Liver (tissue), 3 donors: ENCODE measurements at regions not wholly inside any gene's neighbourhood (a gene's known extent, or its start where the extent isn't known, plus 50 kb on each side); places are given as distances from the start of the nearest gene placed in this dataset.

Experiments used
- FOXA1 ChIP-seq: IDR thresholded peaks from 2 replicates; pipeline ENCODE4 v1.6.1; 2016; ENCODE audit warnings: antibody characterized with exemption
- GABPA ChIP-seq, 2 donors: IDR thresholded peaks in 1 of 2; conservative IDR thresholded peaks in 1 of 2; 2 replicates each; pipeline ENCODE4 v1.6.1; 2016; ENCODE audit warnings: antibody characterized with exemption in 2 of 2, mild to moderate bottlenecking in 1 of 2, moderate library complexity in 1 of 2
- HNF4G ChIP-seq: IDR thresholded peaks from 2 replicates; pipeline ENCODE4 v1.6.1; 2016; ENCODE audit warnings: antibody characterized with exemption
- JUND ChIP-seq, 2 donors: IDR thresholded peaks; 2 replicates each; pipeline ENCODE4 v1.6.1; 2016; ENCODE audit warnings: antibody characterized with exemption in 2 of 2
- NR2F2 ChIP-seq: IDR thresholded peaks from 2 replicates; pipeline ENCODE4 v1.6.1; 2016; ENCODE audit warnings: antibody characterized with exemption
- RAD21 ChIP-seq, 2 donors: IDR thresholded peaks; 2 replicates each; pipeline ENCODE4 v1.6.1; 2016; ENCODE audit warnings: antibody characterized with exemption in 2 of 2, mild to moderate bottlenecking in 2 of 2
- SP1 ChIP-seq: IDR thresholded peaks from 2 replicates; pipeline ENCODE4 v1.6.1; 2018; ENCODE audit warnings: antibody characterized with exemption, mild to moderate bottlenecking
- TAF1 ChIP-seq: conservative IDR thresholded peaks from 2 replicates; pipeline ENCODE4 v1.6.1; 2016; ENCODE audit warnings: antibody characterized with exemption, mild to moderate bottlenecking
- YY1 ChIP-seq: IDR thresholded peaks from 2 replicates; pipeline ENCODE4 v1.6.1; 2016; ENCODE audit warnings: antibody characterized with exemption, mild to moderate bottlenecking
- TF ChIP-seq, protein P1 (sequence below): fragments of 150-350 bp; IDR thresholded peaks from 2 replicates; pipeline ENCODE4 v1.5.1; 2017; ENCODE audit warnings: improper control_type of control experiment, low read depth, low read length; ENCODE audit not compliant: missing input control
- TF ChIP-seq, protein P2 (sequence below): IDR thresholded peaks from 2 replicates; pipeline ENCODE4 v1.6.1; 2016; ENCODE audit warnings: antibody characterized with exemption, mild to moderate bottlenecking
- TF ChIP-seq, protein P3 (sequence below): IDR thresholded peaks from 2 replicates; pipeline ENCODE4 v1.6.1; 2016; ENCODE audit warnings: antibody characterized with exemption
- TF ChIP-seq, protein P4 (sequence below): IDR thresholded peaks from 2 replicates; pipeline ENCODE4 v1.6.1; 2016; ENCODE audit warnings: antibody characterized with exemption
- donor health status: healthy.
- donor health status: healthy.

DNA sequence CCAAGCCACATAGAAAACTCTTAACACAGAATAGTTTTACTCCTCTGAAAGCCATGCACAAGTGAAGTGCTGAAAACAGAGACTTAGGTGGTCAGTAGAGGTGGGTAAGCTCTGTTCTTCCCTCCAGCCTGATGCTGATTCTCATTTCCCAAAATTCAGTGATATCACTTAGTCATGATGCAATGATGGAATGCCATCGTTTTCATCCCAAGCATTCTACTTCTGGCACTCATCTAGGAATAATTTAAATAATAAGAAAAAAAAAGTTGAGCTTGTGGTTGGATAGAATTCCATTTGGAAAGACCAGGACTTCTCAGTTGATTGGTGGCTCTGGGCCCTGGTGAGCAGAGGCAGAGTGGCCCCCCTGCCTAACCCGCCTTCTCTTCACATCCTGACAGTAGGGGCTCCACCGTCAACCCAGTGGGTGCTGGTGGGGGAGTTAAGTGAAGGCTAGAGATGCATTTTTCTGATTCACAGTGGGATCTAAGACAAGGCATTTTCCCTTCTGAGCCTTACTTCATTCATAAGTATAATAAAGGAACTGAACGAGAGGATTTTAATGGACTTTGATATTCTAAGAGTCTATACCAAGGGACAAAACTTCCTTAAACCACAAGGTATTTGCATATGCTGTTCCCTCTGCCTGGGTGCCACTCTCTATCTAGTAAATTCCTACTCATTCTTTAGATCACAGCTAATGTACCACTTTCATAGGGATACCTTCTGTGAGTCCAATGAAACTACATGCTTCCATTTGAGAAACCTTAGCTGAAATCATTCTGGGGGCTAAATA lies 310.3 kb upstream of the DYNLRB2 start:
- TF ChIP-seq, protein P1, sequence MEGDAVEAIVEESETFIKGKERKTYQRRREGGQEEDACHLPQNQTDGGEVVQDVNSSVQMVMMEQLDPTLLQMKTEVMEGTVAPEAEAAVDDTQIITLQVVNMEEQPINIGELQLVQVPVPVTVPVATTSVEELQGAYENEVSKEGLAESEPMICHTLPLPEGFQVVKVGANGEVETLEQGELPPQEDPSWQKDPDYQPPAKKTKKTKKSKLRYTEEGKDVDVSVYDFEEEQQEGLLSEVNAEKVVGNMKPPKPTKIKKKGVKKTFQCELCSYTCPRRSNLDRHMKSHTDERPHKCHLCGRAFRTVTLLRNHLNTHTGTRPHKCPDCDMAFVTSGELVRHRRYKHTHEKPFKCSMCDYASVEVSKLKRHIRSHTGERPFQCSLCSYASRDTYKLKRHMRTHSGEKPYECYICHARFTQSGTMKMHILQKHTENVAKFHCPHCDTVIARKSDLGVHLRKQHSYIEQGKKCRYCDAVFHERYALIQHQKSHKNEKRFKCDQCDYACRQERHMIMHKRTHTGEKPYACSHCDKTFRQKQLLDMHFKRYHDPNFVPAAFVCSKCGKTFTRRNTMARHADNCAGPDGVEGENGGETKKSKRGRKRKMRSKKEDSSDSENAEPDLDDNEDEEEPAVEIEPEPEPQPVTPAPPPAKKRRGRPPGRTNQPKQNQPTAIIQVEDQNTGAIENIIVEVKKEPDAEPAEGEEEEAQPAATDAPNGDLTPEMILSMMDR, result no peak
- TF ChIP-seq RAD21 (IDR thresholded peaks at IDR 0.05) (no peak), JUND (IDR thresholded peaks at IDR 0.05) (no peak), YY1 (no peak), GABPA (IDR thresholded peaks at IDR 0.05 in 1 of 2, conservative IDR thresholded peaks at IDR 0.05 in 1 of 2) (no peak), FOXA1 (no peak), SP1 (no peak), NR2F2 (no peak), TAF1 (no peak), HNF4G (no peak)
- TF ChIP-seq, protein P2, sequence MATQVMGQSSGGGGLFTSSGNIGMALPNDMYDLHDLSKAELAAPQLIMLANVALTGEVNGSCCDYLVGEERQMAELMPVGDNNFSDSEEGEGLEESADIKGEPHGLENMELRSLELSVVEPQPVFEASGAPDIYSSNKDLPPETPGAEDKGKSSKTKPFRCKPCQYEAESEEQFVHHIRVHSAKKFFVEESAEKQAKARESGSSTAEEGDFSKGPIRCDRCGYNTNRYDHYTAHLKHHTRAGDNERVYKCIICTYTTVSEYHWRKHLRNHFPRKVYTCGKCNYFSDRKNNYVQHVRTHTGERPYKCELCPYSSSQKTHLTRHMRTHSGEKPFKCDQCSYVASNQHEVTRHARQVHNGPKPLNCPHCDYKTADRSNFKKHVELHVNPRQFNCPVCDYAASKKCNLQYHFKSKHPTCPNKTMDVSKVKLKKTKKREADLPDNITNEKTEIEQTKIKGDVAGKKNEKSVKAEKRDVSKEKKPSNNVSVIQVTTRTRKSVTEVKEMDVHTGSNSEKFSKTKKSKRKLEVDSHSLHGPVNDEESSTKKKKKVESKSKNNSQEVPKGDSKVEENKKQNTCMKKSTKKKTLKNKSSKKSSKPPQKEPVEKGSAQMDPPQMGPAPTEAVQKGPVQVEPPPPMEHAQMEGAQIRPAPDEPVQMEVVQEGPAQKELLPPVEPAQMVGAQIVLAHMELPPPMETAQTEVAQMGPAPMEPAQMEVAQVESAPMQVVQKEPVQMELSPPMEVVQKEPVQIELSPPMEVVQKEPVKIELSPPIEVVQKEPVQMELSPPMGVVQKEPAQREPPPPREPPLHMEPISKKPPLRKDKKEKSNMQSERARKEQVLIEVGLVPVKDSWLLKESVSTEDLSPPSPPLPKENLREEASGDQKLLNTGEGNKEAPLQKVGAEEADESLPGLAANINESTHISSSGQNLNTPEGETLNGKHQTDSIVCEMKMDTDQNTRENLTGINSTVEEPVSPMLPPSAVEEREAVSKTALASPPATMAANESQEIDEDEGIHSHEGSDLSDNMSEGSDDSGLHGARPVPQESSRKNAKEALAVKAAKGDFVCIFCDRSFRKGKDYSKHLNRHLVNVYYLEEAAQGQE, result no peak
- TF ChIP-seq, protein P3, sequence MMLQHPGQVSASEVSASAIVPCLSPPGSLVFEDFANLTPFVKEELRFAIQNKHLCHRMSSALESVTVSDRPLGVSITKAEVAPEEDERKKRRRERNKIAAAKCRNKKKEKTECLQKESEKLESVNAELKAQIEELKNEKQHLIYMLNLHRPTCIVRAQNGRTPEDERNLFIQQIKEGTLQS, result no peak
- TF ChIP-seq, protein P4, sequence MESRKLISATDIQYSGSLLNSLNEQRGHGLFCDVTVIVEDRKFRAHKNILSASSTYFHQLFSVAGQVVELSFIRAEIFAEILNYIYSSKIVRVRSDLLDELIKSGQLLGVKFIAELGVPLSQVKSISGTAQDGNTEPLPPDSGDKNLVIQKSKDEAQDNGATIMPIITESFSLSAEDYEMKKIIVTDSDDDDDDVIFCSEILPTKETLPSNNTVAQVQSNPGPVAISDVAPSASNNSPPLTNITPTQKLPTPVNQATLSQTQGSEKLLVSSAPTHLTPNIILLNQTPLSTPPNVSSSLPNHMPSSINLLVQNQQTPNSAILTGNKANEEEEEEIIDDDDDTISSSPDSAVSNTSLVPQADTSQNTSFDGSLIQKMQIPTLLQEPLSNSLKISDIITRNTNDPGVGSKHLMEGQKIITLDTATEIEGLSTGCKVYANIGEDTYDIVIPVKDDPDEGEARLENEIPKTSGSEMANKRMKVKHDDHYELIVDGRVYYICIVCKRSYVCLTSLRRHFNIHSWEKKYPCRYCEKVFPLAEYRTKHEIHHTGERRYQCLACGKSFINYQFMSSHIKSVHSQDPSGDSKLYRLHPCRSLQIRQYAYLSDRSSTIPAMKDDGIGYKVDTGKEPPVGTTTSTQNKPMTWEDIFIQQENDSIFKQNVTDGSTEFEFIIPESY, result no peak
